Breast epithelium (tissue), 3 donors: ENCODE measurements at regions not wholly inside any gene's neighbourhood (a gene's known extent, or its start where the extent isn't known, plus 50 kb on each side); places are given as distances from the start of the nearest gene placed in this dataset.

Experiments used
- POLR2A ChIP-seq: fragments of 450-650 bp; IDR thresholded peaks from one replicate; pipeline ENCODE4 v1.6.1; 2016; ENCODE audit warnings: antibody characterized with exemption, mild to moderate bottlenecking, moderate library complexity
- POLR2AphosphoS5 ChIP-seq, 3 donors: sonication (generic); formaldehyde crosslinking; IDR thresholded peaks; one replicate each; pipeline ENCODE4 v1.6.1; 2017; ENCODE audit warnings: antibody characterized with exemption in 3 of 3
- TF ChIP-seq, protein P1 (sequence below), 3 donors: fragments of 450-650 bp; IDR thresholded peaks; one replicate each; pipeline ENCODE4 v1.5.1; 2016 to 2017; ENCODE audit warnings: antibody characterized with exemption in 3 of 3, mild to moderate bottlenecking in 3 of 3, moderate library complexity in 3 of 3

GRCh38 chr7:13060173-13060572 lies 372.7 kb downstream of the ARL4A start:
- TF ChIP-seq, protein P1, sequence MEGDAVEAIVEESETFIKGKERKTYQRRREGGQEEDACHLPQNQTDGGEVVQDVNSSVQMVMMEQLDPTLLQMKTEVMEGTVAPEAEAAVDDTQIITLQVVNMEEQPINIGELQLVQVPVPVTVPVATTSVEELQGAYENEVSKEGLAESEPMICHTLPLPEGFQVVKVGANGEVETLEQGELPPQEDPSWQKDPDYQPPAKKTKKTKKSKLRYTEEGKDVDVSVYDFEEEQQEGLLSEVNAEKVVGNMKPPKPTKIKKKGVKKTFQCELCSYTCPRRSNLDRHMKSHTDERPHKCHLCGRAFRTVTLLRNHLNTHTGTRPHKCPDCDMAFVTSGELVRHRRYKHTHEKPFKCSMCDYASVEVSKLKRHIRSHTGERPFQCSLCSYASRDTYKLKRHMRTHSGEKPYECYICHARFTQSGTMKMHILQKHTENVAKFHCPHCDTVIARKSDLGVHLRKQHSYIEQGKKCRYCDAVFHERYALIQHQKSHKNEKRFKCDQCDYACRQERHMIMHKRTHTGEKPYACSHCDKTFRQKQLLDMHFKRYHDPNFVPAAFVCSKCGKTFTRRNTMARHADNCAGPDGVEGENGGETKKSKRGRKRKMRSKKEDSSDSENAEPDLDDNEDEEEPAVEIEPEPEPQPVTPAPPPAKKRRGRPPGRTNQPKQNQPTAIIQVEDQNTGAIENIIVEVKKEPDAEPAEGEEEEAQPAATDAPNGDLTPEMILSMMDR (IDR thresholded peaks at IDR 0.05) = no peak
- TF ChIP-seq POLR2A = no peak
- no peak for TF ChIP-seq POLR2AphosphoS5 (IDR thresholded peaks at IDR 0.05)
